ENCODE measurements at regions not wholly inside any gene's neighbourhood (a gene's known extent, or its start where the extent isn't known, plus 50 kb on each side); places are given as distances from the start of the nearest gene placed in this dataset.

- no peak for TF ChIP-seq CTCF (IDR thresholded peaks at IDR 0.05)
- TF ChIP-seq POLR2A (IDR thresholded peaks at IDR 0.05) = no peak
Observed at GRCh38 chr12:29081101-29081500, 68.0 kb upstream of the FAR2 start.
